KOPT-K1 (cell line): ENCODE measurements at regions not wholly inside any gene's neighbourhood (a gene's known extent, or its start where the extent isn't known, plus 50 kb on each side); places are given as distances from the start of the nearest gene placed in this dataset.

Experiments used
- H3K27ac ChIP-seq: fragments of 200-600 bp; sonication (generic); 2 replicates; pipeline ENCODE4 v1.5.1; 2016; ENCODE audit warnings: antibody characterized with exemption, mild to moderate bottlenecking, low read depth, low read length; ENCODE audit not compliant: poor library complexity, severe bottlenecking
- H3K36me3 ChIP-seq: fragments of 200-600 bp; sonication (generic); 2 replicates; pipeline ENCODE4 v1.5.1; 2017; ENCODE audit warnings: antibody characterized with exemption, mild to moderate bottlenecking, low read length, moderate library complexity; ENCODE audit not compliant: insufficient read depth
- H3K9me3 ChIP-seq: fragments of 200-600 bp; sonication (generic); 2 replicates; pipeline ENCODE4 v1.5.1; 2017; ENCODE audit warnings: antibody characterized with exemption, low read length, mild to moderate bottlenecking; ENCODE audit not compliant: insufficient read depth, poor library complexity, severe bottlenecking

GRCh38 chr3:152093901-152094300 lies 174.8 kb upstream of the MBNL1 start:
- Histone ChIP-seq H3K36me3 (no peaks in the 10 kb centered on the region), H3K9me3 (no peaks in the 10 kb centered on the region), H3K27ac (no peak overlapping the region)

DNA sequence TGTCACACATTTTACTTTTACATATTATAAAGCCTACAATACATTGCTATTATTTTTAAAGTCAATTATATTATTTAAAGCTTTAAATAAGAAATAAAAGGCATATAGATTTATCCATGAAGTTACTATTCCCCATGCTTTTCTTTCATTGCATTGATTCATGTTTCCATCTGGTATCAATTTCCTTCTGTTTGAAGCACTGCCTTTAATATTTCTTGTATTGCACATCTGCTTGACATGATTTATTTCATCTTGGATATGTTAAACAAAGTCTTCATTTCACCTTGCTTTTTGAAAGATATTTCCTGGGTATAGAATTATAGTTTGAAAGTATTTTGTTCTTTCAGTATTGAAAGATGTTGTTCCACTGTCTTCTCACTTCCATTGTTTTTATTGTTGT lies 174.3 kb upstream of the MBNL1 start:
- H3K9me3 ChIP-seq = no peaks in the 10 kb centered on the region
- no peaks in the 10 kb centered on the region for H3K36me3 ChIP-seq
- H3K27ac ChIP-seq = no peak overlapping the region

- Histone ChIP-seq H3K36me3 (no peaks in the 10 kb centered on the region), H3K9me3 (no peaks in the 10 kb centered on the region), H3K27ac (no peak overlapping the region)
Observed at GRCh38 chr3:152095472-152095871, 173.3 kb upstream of the MBNL1 start.

- Histone ChIP-seq H3K27ac (no peak overlapping the region), H3K36me3 (no peaks in the 10 kb centered on the region)
Observed at GRCh38 chr3:152096280-152096906, 172.3 kb upstream of the MBNL1 start.

GRCh38 chr3:152097120-152097519 lies 171.6 kb upstream of the MBNL1 start:
- H3K36me3 ChIP-seq = no peaks in the 10 kb centered on the region
- no peaks in the 10 kb centered on the region for H3K9me3 ChIP-seq
- H3K27ac ChIP-seq = no peak overlapping the region

More at GRCh38 chr3:152096280-152096906, 172.3 kb upstream of the MBNL1 start:
- H3K9me3 ChIP-seq = no peaks in the 10 kb centered on the region

DNA sequence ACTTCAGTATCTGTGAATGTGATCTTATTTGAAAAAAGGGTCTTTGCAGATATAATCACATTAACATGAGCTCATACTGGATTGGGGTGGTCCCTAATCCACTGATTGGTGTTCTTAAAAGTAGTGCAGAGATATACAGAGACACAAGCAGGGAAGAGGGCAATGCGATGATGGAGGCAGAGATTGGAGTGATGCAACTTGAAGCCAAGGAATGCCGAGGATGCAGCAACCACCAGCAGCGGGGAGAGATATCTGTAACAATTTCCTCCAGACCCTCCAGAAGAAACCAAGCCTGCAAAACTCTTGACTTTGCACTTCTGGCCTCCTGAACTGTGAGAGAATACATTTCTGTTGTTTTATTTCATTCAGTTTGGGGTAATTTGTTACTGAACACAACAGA lies 171.0 kb upstream of the MBNL1 start:
- Histone ChIP-seq H3K27ac (no peak overlapping the region), H3K9me3 (no peaks in the 10 kb centered on the region), H3K36me3 (no peaks in the 10 kb centered on the region)

GRCh38 chr3:152100491-152101132 lies 168.1 kb upstream of the MBNL1 start:
- Histone ChIP-seq H3K36me3 (no peaks in the 10 kb centered on the region), H3K27ac (no peak overlapping the region), H3K9me3 (no peaks in the 10 kb centered on the region)

DNA sequence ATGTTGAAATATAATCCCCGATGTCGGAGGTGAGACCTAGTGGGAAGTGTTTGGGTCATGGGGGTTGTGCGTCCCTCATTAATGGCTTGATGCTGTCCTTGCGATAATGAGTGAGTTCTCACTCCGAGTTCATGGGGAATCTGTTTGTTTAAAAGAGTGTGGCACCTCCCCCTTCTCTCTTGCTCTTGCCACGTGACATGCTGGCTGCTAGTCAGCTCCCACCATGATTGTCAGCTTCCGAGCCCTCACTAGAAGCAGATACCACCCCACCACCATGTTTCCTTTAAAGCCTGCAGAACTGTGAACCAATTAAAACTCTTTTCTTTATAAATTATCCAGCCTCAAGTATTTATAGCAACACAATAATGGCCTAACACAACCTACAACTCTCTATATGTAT lies 166.3 kb upstream of the MBNL1 start:
- Histone ChIP-seq H3K27ac (no peak overlapping the region), H3K36me3 (no peaks in the 10 kb centered on the region), H3K9me3 (no peaks in the 10 kb centered on the region)

DNA sequence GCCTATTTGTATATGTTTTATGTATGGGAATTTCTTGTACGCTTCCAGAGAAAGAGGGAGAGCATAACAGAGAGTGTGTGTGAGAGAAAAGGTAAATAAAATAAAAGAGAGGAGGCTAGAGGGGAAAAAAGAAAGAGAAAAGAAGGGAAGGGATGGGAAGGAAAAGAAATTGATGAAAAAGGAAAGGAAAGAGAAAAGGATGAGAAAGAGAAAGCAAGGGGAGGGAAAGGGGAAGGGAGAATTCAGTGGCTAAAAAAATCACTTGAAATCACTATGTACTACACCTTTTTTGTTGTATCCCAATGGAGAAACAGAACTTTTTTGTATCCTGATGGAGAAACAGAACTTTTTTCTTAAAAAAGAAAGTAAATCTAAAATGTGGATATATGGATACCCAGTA lies 165.5 kb upstream of the MBNL1 start:
- Histone ChIP-seq H3K27ac (no peak overlapping the region), H3K9me3 (no peaks in the 10 kb centered on the region)

GRCh38 chr3:152104847-152105415 lies 163.8 kb upstream of the MBNL1 start:
- Histone ChIP-seq H3K27ac (no peak overlapping the region), H3K9me3 (no peaks in the 10 kb centered on the region)

More for the DNA sequence above, 165.5 kb upstream of the MBNL1 start:
- H3K36me3 ChIP-seq = no peaks in the 10 kb centered on the region

GRCh38 chr3:152105446-152105845 lies 163.3 kb upstream of the MBNL1 start:
- Histone ChIP-seq H3K27ac (no peak overlapping the region), H3K9me3 (no peaks in the 10 kb centered on the region), H3K36me3 (no peaks in the 10 kb centered on the region)

More at GRCh38 chr3:152104847-152105415, 163.8 kb upstream of the MBNL1 start:
- no peaks in the 10 kb centered on the region for H3K36me3 ChIP-seq

GRCh38 chr3:152109038-152109437 lies 159.7 kb upstream of the MBNL1 start:
- H3K27ac ChIP-seq = no peak overlapping the region
- no peaks in the 10 kb centered on the region for H3K36me3 ChIP-seq

GRCh38 chr3:152113413-152113812 lies 155.3 kb upstream of the MBNL1 start:
- Histone ChIP-seq H3K27ac (no peak overlapping the region), H3K36me3 (no peaks in the 10 kb centered on the region), H3K9me3 (no peaks in the 10 kb centered on the region)

More at GRCh38 chr3:152109038-152109437, 159.7 kb upstream of the MBNL1 start:
- H3K9me3 ChIP-seq = no peaks in the 10 kb centered on the region

GRCh38 chr3:152113992-152114651 lies 154.6 kb upstream of the MBNL1 start:
- no peaks in the 10 kb centered on the region for H3K9me3 ChIP-seq
- no peaks in the 10 kb centered on the region for H3K36me3 ChIP-seq
- H3K27ac ChIP-seq = no peak overlapping the region

- no peak overlapping the region for H3K27ac ChIP-seq
Observed at GRCh38 chr3:152120601-152121269, 148.0 kb upstream of the MBNL1 start.

More at GRCh38 chr3:152120601-152121269, 148.0 kb upstream of the MBNL1 start:
- no peaks in the 10 kb centered on the region for H3K36me3 ChIP-seq
- H3K9me3 ChIP-seq = no peaks in the 10 kb centered on the region
